ENCODE measurements at regions not wholly inside any gene's neighbourhood (a gene's known extent, or its start where the extent isn't known, plus 50 kb on each side); places are given as distances from the start of the nearest gene placed in this dataset.

DNA sequence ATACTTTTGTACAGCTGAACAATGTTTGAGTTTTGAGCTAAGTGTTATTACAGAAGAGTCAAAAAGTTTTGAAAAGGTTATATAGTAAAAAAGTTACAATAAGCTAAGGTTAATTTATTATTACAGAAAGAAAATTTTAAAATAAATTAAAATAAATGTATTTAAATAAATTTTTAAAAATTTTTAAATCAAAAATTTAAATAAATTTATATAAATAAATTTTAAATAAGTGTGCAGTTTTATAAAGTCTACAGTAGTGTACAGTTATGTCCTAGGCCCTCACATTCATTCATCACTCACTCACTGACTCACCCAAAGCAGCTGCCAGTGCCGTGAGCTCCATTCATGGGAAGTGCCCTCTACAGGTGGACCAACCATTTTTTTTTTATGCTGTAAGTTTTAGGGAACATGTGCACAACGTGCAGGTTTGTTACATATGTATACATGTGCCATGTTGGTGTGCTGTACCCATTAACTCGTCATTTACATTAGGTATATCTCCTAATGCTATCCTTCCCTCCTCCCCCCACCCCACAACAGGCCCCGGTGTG, 462.9 kb upstream of the ZMIZ1 start:
- TF ChIP-seq BHLHE40 (IDR thresholded peaks at IDR 0.05; ENCODE audit: borderline replicate concordance) = no peak
- TF ChIP-seq FOXM1 (IDR thresholded peaks at IDR 0.05; ENCODE audit: borderline replicate concordance) = no peak
- TF ChIP-seq SUZ12 (IDR thresholded peaks at IDR 0.05) = no peak
- no peak for TF ChIP-seq FOXA1 (IDR thresholded peaks at IDR 0.05)

Data from HEK293T (cell line).